Spinal cord (tissue), 9 donors: ENCODE measurements at regions not wholly inside any gene's neighbourhood (a gene's known extent, or its start where the extent isn't known, plus 50 kb on each side); places are given as distances from the start of the nearest gene placed in this dataset.
"Not testable (repeated sequence)": the region's sequence is repeated elsewhere in the genome, so short reads cannot be mapped to it uniquely, and the experiment has no call there.

Experiments
- DNase-seq, 6 donors: peaks; one replicate each; pipeline versions ENCODE4 v3.0.0 to v3.0.0-alpha.2; 2013 to 2015; ENCODE audit warnings: low spot score in 6 of 6, low read depth in 4 of 6
- H3K27ac ChIP-seq: one replicate; pipeline ENCODE4 v1.5.1; 2013; ENCODE audit warnings: low read depth, low read length, control low read depth
- H3K27me3 ChIP-seq: one replicate; pipeline ENCODE4 v1.6.1; 2013; ENCODE audit warnings: low read length; ENCODE audit not compliant: control insufficient read depth, insufficient read depth
- H3K36me3 ChIP-seq: one replicate; pipeline ENCODE4 v1.6.1; 2013; ENCODE audit warnings: low read length; ENCODE audit not compliant: control insufficient read depth, insufficient read depth
- H3K4me1 ChIP-seq: one replicate; pipeline ENCODE4 v1.6.1; 2013; ENCODE audit warnings: low read length; ENCODE audit not compliant: control insufficient read depth, insufficient read depth
- H3K4me3 ChIP-seq: one replicate; pipeline ENCODE4 v1.5.1; 2013; ENCODE audit warnings: low read depth, low read length, control low read depth
- H3K9me3 ChIP-seq: one replicate; pipeline ENCODE4 v1.6.1; 2013; ENCODE audit warnings: low read length; ENCODE audit not compliant: control insufficient read depth, insufficient read depth
- WGBS: methylation state at CpG from one replicate; pipeline ENCODE4 v1.1.5; 2013; ENCODE audit warnings: missing lambda C conversion rate; ENCODE audit not compliant: insufficient coverage; 5-methylcytosine and 5-hydroxymethylcytosine counted together
- donor health status: healthy.

DNA sequence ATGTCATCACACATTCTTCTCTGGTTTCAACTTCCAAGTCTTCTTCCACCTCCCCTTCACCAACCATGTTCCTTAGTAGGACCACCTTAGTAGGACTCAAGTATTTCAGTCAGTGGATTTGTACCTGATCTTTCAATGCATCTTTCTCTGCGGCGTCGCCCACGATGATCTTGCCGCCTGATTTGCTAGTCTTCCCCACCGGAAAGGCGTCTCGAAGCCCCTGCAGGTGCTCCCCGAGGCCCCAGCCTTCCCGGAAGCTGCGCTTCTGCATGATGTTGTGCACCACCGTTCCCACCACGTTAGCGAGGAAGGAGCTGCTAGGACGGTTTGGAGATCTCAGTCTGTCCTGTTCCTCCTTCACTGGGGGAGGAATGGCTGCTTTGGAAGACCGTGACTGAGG lies 219.7 kb upstream of the SPATA31A3 start:
- not testable (repeated sequence) for H3K27ac ChIP-seq, H3K27me3 ChIP-seq, H3K9me3 ChIP-seq, H3K4me3 ChIP-seq, H3K36me3 ChIP-seq, H3K4me1 ChIP-seq, DNase-seq
- WGBS, result no CpG with 5 or more reads among the region's 16 CpGs

DNA sequence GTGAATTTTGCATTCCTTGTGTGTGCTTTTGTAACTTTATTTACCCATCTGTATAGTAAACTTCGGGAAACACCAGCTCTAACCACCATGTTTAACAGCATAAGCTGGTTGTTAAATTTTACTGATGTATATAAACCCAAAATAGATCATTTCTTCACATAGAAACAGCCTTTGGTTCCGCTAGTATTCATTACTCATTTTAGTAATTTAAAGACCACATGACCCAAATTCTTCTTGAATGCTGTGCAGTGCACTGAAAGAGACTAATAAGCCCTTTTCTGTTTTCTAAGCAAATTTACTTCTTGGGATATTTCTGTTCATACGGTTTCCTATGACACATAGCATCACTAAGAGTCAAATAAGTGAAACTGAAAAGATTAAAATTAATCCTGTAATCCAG lies 218.5 kb upstream of the SPATA31A3 start:
- not testable (repeated sequence) for H3K4me3 ChIP-seq, DNase-seq, H3K27me3 ChIP-seq, H3K27ac ChIP-seq, H3K4me1 ChIP-seq, H3K9me3 ChIP-seq, H3K36me3 ChIP-seq
- no CpG with 5 or more reads among the region's 3 CpGs for WGBS

DNA sequence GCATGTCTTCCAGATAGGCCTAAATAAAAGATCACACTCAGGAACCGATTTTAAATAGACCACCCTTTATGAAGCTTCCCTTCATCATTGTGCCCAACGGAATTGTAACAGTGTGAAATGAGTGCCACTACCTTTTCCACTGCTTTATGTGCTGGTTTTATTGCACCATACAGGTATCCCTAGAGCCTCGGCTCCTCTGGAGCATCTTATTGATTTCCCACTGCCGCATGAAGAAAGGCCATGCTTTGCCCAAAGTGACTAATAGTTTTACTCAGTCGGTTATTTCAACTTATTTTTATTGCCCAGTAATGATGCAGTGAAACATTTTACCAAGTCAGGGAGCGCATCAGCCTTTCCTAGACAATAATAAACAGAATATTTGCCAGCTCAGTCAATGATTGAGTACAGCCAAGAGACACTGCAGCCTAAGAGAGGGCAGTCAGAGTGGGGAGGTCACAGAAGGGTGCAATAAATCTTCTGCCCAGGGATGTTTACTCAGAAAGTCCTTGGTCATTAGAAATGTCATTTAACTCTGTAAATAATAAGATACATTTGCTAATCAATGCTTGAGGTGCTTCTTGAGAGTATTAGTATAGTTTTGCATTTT lies 216.6 kb upstream of the SPATA31A3 start:
- H3K9me3 ChIP-seq, H3K27ac ChIP-seq, H3K36me3 ChIP-seq, H3K4me1 ChIP-seq, H3K27me3 ChIP-seq, DNase-seq, H3K4me3 ChIP-seq: not testable (repeated sequence)
- WGBS, result no CpG with 5 or more reads among the region's 6 CpGs

DNA sequence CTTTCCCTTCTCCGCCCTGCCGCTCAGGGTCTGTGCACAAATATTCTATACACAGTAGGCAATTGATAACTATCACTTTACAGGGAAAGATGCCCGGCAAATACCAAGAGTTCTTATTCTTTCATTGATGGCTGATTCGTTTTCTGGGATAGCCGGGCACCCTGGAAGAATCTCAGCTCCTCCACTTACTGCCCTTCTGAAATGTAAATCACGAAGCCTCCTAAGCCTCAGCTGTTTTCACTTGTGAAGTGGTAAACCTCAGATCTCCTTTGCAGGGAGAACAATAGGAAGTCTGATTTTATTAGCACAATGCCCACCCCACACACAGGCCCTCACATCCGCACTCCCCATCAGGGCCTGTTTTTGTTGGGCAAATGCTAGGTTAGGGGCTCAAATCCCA lies 203.8 kb upstream of the SPATA31A3 start:
- not testable (repeated sequence) for H3K9me3 ChIP-seq, H3K27me3 ChIP-seq, H3K36me3 ChIP-seq, H3K4me3 ChIP-seq, DNase-seq, H3K4me1 ChIP-seq, H3K27ac ChIP-seq
- whole genome bisulfite sequencing, result no CpG with 5 or more reads among the region's 7 CpGs

DNA sequence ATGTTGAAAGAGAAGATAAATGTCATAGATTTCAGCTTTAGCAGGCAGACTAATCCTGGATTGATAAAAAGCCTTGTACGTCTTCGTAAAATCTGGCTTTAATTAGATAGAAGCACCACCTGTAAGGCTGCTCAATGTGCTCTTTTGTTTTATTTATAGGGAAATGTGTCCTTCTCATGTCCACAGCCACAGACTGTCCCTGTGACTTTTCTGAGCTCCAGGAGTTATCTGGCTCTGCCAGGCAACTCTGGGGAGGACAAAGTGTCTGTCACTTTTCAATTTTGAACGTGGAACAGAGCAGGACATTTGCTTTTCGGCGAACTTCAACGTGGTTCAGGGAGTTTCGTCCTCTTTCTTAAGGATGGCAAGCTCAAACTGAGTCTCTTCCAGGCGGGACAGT lies 203.0 kb upstream of the SPATA31A3 start:
- not testable (repeated sequence) for DNase-seq, H3K9me3 ChIP-seq, H3K36me3 ChIP-seq, H3K4me3 ChIP-seq, H3K27ac ChIP-seq, H3K27me3 ChIP-seq, H3K4me1 ChIP-seq
- WGBS, result no CpG with 5 or more reads among the region's 8 CpGs

DNA sequence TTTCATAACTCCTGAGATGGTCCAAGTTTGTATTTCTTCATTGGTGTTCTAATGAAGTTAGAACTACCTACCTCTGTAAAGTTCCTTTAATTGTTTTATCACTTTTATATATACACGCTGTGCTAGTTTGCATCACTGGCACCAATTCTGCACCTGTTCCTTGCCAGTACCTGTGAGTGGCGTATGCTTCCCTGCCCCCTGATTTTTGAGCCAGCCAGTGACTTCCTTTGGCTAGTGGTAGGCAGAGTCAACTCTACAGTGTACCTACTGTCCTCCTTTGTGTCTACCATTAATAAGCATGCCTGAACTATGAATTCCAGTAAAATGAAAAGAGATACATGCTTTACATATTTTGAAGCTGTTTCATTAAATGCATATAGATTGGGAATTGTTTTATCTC lies 186.8 kb upstream of the SPATA31A3 start:
- WGBS, result no CpG with 5 or more reads among the region's 2 CpGs
- DNase-seq, H3K9me3 ChIP-seq: not testable (repeated sequence)

DNA sequence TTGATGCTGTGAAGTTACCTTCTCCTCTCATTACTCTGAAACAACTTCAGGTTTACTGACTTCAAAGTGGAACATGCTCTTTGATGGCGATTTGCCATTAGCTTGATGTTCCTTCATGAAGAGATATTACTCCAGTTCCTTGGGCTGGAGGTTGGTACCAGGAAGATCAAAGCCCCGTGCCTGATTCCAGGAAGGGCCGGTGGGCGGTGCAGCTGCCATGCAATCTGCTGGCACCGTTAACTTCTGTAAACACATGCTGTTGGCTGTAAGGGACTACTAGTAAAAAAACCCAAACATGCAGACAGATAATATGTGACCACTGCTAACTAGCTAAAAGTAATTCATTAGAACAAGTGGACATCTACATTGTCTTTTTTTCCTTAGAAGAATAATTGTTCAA lies 182.8 kb upstream of the SPATA31A3 start:
- not testable (repeated sequence) for H3K9me3 ChIP-seq, H3K4me1 ChIP-seq, DNase-seq, H3K27me3 ChIP-seq, H3K36me3 ChIP-seq, H3K27ac ChIP-seq, H3K4me3 ChIP-seq
- WGBS, result no CpG with 5 or more reads among the region's 5 CpGs

More for the DNA sequence above, 186.8 kb upstream of the SPATA31A3 start:
- H3K4me3 ChIP-seq, H3K27ac ChIP-seq, H3K4me1 ChIP-seq, H3K36me3 ChIP-seq, H3K27me3 ChIP-seq: not testable (repeated sequence)

DNA sequence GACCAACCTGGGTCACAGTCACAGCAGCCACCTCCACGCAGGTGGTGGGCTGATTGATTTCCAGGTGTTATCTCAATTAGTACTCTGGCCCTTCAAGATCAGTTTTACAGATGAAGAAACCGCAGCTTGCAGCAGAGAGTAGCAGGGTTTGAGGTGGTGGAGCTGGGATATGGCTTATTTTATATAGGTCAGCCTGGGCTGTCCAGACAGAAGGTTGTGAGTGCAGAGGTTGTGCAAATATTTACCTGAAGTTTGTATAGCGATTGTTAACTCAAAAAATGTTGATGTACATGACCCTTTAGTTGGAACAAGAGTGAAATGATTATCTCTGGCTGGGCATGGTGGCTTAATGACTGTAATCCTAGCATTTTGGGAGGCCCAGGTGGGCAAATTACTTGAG lies 179.4 kb upstream of the SPATA31A3 start:
- no CpG with 5 or more reads among the region's 3 CpGs for WGBS
- not testable (repeated sequence) for H3K4me1 ChIP-seq, DNase-seq, H3K27ac ChIP-seq, H3K4me3 ChIP-seq, H3K9me3 ChIP-seq, H3K27me3 ChIP-seq, H3K36me3 ChIP-seq

DNA sequence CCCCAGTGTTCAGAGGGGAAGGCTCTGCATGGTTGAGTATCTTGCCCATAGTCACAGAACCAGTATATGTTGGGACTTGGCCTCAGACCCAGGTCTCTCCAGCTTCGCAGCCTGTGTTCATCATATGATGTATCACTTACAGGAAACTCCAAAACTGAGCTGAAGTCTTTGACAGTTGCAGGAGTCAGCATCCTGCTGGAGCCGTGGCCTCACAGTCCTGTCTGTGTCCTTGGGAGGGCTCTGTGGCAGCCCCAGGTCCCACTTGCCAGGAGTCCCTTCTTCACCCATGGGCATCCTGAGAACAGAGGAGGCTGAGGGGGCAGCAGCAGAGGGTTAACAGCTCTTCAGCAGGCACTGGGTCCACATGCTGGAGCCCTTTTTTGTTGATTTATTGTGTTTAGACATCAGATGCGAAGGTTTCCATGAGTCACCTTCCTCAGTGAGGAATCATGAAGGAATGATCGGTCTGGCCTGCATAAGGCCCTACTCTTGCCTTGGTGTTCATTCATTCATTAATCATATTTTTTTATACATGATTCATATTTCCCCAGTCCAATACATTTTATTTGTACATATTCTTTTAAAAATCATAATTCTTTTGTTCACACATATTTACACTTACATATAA lies 176.3 kb upstream of the SPATA31A3 start:
- not testable (repeated sequence) for H3K36me3 ChIP-seq, H3K27me3 ChIP-seq, H3K9me3 ChIP-seq, DNase-seq, H3K4me3 ChIP-seq, H3K4me1 ChIP-seq, H3K27ac ChIP-seq
- WGBS, result no CpG with 5 or more reads among the region's 4 CpGs

DNA sequence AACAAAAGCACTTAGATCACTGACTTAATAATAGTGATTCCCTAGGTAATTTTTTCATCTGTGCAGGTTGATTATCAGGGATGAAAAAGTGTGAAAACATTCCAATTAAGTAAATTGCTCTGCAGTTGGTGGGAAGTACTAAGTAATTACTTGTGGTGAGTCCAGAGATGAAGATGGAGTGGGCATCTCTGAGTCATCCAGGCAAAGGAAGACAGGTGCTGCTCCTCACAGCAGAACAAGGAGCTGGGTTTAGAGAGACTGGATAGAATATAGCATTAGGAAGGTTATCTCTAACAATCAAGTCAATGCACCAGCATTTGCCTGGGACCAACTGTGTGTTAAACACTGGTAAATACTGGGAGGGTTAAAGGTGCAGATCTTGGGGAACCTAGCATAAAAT lies 174.0 kb upstream of the SPATA31A3 start:
- H3K36me3 ChIP-seq, H3K27me3 ChIP-seq, H3K4me3 ChIP-seq, DNase-seq, H3K27ac ChIP-seq, H3K9me3 ChIP-seq, H3K4me1 ChIP-seq: not testable (repeated sequence)
